GM06990 (cell line): ENCODE measurements at regions not wholly inside any gene's neighbourhood (a gene's known extent, or its start where the extent isn't known, plus 50 kb on each side); places are given as distances from the start of the nearest gene placed in this dataset.

Source experiments
- DNase-seq: peaks from one replicate; pipeline ENCODE4 v3.0.0-alpha.2; 2011; ENCODE audit not compliant: insufficient read length; ENCODE audit errors: extremely low read depth
- H3K27me3 ChIP-seq: replicated peaks from 2 replicates; pipeline ENCODE4 v1.6.0; 2011; ENCODE audit warnings: low read length; ENCODE audit not compliant: control insufficient read depth, insufficient read depth
- H3K36me3 ChIP-seq: 2 replicates; pipeline ENCODE4 v1.5.1; 2011; ENCODE audit warnings: low read length; ENCODE audit not compliant: control insufficient read depth, insufficient read depth
- H3K4me3 ChIP-seq: replicated peaks from 2 replicates; pipeline ENCODE4 v1.5.1; 2011; ENCODE audit warnings: low read depth, mild to moderate bottlenecking, control low read depth, low read length
- CTCF ChIP-seq: IDR thresholded peaks from 2 replicates; pipeline ENCODE4 v1.5.1; 2011; ENCODE audit warnings: low read length, control low read depth, mild to moderate bottlenecking, inconsistent platforms; ENCODE audit not compliant: insufficient read depth, poor library complexity, severe bottlenecking

- no peak for DNase-seq
- peaks cover 2% of the 10 kb centered on the region for H3K27me3 ChIP-seq
- no peaks in the 10 kb centered on the region for H3K36me3 ChIP-seq
- no peak overlapping the region for H3K4me3 ChIP-seq
- no peak for TF ChIP-seq CTCF
Measured at GRCh38 chr5:56464935-56465768, 232.0 kb upstream of the ANKRD55 start.

GRCh38 chr5:56463944-56464571, 230.9 kb upstream of the ANKRD55 start:
- no peak for DNase-seq
- H3K4me3 ChIP-seq: no peak overlapping the region
- peaks cover 2% of the 10 kb centered on the region for H3K27me3 ChIP-seq
- no peak for TF ChIP-seq CTCF
- H3K36me3 ChIP-seq: no peaks in the 10 kb centered on the region

- TF ChIP-seq CTCF: no peak
- H3K27me3 ChIP-seq: peaks cover 2% of the 10 kb centered on the region; the same call in 1 of the 2 replicates
- no peaks in the 10 kb centered on the region for H3K36me3 ChIP-seq
- H3K4me3 ChIP-seq: no peak overlapping the region
- no peak for DNase-seq
Measured at GRCh38 chr5:56461584-56461983, 228.5 kb upstream of the ANKRD55 start.

- H3K27me3 ChIP-seq: peaks cover 2% of the 10 kb centered on the region; the same call in 1 of the 2 replicates
- no peak for DNase-seq
- H3K36me3 ChIP-seq: no peaks in the 10 kb centered on the region
- no peak for TF ChIP-seq CTCF
- no peak overlapping the region for H3K4me3 ChIP-seq
Measured at GRCh38 chr5:56460681-56461191, 227.6 kb upstream of the ANKRD55 start.

- H3K27me3 ChIP-seq: 0 out of 2 replicates have a peak, but pooled peaks cover 2% of the 10 kb centered on the region
- no peak for DNase-seq
- no peak for TF ChIP-seq CTCF
- no peaks in the 10 kb centered on the region for H3K36me3 ChIP-seq
- H3K4me3 ChIP-seq: no peak overlapping the region
Measured at GRCh38 chr5:56460195-56460546, 227.0 kb upstream of the ANKRD55 start.
